ENCODE measurements at regions not wholly inside any gene's neighbourhood (a gene's known extent, or its start where the extent isn't known, plus 50 kb on each side); places are given as distances from the start of the nearest gene placed in this dataset.

DNA sequence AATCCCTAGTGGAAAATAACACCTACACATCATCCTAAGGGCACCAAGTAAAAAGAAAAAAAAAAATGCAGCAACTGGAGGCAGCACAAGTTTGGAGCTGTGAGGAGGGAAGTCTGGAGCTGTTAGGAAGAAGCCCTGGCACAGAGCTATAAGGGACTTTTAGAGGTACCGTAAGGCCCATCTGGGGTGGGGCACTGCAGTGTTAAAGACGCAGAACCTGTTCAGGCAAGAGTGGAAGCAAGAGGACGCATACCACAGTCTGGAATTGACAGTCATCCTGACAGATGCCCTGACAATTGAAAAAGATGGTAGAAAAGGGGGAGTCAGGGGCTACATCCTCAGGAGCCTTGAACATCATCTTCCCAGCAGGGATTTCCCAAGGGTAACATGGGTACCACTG is 195.9 kb upstream of the PLEKHG7 start:
- no peak for TF ChIP-seq EP300 (IDR thresholded peaks at IDR 0.05)
- TF ChIP-seq, protein P1, sequence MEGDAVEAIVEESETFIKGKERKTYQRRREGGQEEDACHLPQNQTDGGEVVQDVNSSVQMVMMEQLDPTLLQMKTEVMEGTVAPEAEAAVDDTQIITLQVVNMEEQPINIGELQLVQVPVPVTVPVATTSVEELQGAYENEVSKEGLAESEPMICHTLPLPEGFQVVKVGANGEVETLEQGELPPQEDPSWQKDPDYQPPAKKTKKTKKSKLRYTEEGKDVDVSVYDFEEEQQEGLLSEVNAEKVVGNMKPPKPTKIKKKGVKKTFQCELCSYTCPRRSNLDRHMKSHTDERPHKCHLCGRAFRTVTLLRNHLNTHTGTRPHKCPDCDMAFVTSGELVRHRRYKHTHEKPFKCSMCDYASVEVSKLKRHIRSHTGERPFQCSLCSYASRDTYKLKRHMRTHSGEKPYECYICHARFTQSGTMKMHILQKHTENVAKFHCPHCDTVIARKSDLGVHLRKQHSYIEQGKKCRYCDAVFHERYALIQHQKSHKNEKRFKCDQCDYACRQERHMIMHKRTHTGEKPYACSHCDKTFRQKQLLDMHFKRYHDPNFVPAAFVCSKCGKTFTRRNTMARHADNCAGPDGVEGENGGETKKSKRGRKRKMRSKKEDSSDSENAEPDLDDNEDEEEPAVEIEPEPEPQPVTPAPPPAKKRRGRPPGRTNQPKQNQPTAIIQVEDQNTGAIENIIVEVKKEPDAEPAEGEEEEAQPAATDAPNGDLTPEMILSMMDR (IDR thresholded peaks at IDR 0.05) = no peak
- TF ChIP-seq POLR2A (IDR thresholded peaks at IDR 0.05; ENCODE audit: low read depth) = no peak
- no peak for TF ChIP-seq POLR2AphosphoS5 (IDR thresholded peaks at IDR 0.05)
